BLaER1 treated with 17β-estradiol and CSF1 and Interleukin-3, amounts not matched to agents 10 nM and 100 nM (cell line): ENCODE measurements at regions not wholly inside any gene's neighbourhood (a gene's known extent, or its start where the extent isn't known, plus 50 kb on each side); places are given as distances from the start of the nearest gene placed in this dataset.

Source experiments
- H3K27ac ChIP-seq, 11 experiments: shearing (Covaris generic); formaldehyde crosslinking; 2 replicates each; pipeline ENCODE4 v1.8.1; 2022
- H3K27me3 ChIP-seq, 11 experiments: shearing (Covaris generic); formaldehyde crosslinking; 2 replicates each; pipeline ENCODE4 v1.8.1; 2022
- H3K36me3 ChIP-seq, 11 experiments: shearing (Covaris generic); formaldehyde crosslinking; 2 replicates each; pipeline ENCODE4 v1.8.1; 2022
- H3K4me1 ChIP-seq, 10 experiments: shearing (Covaris generic); formaldehyde crosslinking; 2 replicates each; pipeline ENCODE4 v1.8.1; 2022
- H3K4me2 ChIP-seq, 11 experiments: shearing (Covaris generic); formaldehyde crosslinking; 2 replicates each; pipeline ENCODE4 v1.8.1; 2022
- H3K4me3 ChIP-seq, 10 experiments: shearing (Covaris generic); formaldehyde crosslinking; 2 replicates each; pipeline ENCODE4 v1.8.1; 2022
- H3K9ac ChIP-seq, 11 experiments: shearing (Covaris generic); formaldehyde crosslinking; 2 replicates each; pipeline ENCODE4 v1.8.1; 2022
- H3K9me3 ChIP-seq, 11 experiments: shearing (Covaris generic); formaldehyde crosslinking; replicated peaks in 1 of 11; 2 replicates each; pipeline ENCODE4 v1.8.1; 2022
- H4K20me1 ChIP-seq, 11 experiments: shearing (Covaris generic); formaldehyde crosslinking; 2 replicates each; pipeline ENCODE4 v1.8.1; 2022
- Cebpa-rat ChIP-seq, 11 experiments: shearing (Covaris generic); IDR thresholded peaks; 2 replicates each; pipeline ENCODE4 v1.8.1; 2022

GRCh38 chr16:64013856-64014255, 1108.0 kb downstream of the CDH11 start:
- H3K9me3 ChIP-seq, result no peaks in the 10 kb centered on the region
- H3K4me2 ChIP-seq, result peak overlapping the region; percentile 8 to 54 (median 34); a peak in 14 of 22 replicates
- no peaks in the 10 kb centered on the region for H3K27me3 ChIP-seq
- H3K4me1 ChIP-seq, result peaks cover 0 to 9% (median 8%) of the 10 kb centered on the region in 10 experiments; a peak in 14 of 20 replicates
- H3K36me3 ChIP-seq, result no peaks in the 10 kb centered on the region
- 0 out of 22 replicates have a peak overlapping the region, but pooled peaks of 1 of the 11 experiments have one; percentile 7 for H3K27ac ChIP-seq
- H3K9ac ChIP-seq, result no peak overlapping the region
- H3K4me3 ChIP-seq, result no peak overlapping the region
- no peaks in the 10 kb centered on the region for H4K20me1 ChIP-seq
- TF ChIP-seq Cebpa-rat (IDR thresholded peaks at IDR 0.05), result no peak

GRCh38 chr16:64012166-64012565, 1109.7 kb downstream of the CDH11 start:
- Histone ChIP-seq H3K27me3 (no peaks in the 10 kb centered on the region), H3K4me3 (no peak overlapping the region), H3K27ac (no peak overlapping the region), H3K9me3 (no peaks in the 10 kb centered on the region), H3K36me3 (no peaks in the 10 kb centered on the region), H3K4me1 (peaks cover 0 to 9% (median 8%) of the 10 kb centered on the region in 10 experiments; a peak in 14 of 20 replicates), H4K20me1 (no peaks in the 10 kb centered on the region), H3K4me2 (no peak overlapping the region), H3K9ac (no peak overlapping the region)
- no peak for TF ChIP-seq Cebpa-rat (IDR thresholded peaks at IDR 0.05)

GRCh38 chr16:64011650-64012049, 1110.2 kb downstream of the CDH11 start:
- peaks cover 0 to 9% (median 8%) of the 10 kb centered on the region in 10 experiments; a peak in 14 of 20 replicates for H3K4me1 ChIP-seq

GRCh38 chr16:64008131-64008530, 1113.7 kb downstream of the CDH11 start:
- no peak overlapping the region for H3K4me2 ChIP-seq
- H3K9ac ChIP-seq, result no peak overlapping the region
- TF ChIP-seq Cebpa-rat (IDR thresholded peaks at IDR 0.05), result no peak
- H3K4me3 ChIP-seq, result no peak overlapping the region
- no peak overlapping the region for H3K27ac ChIP-seq
- no peaks in the 10 kb centered on the region for H3K36me3 ChIP-seq
- no peaks in the 10 kb centered on the region for H3K9me3 ChIP-seq
- no peaks in the 10 kb centered on the region for H4K20me1 ChIP-seq
- no peaks in the 10 kb centered on the region for H3K4me1 ChIP-seq
- H3K27me3 ChIP-seq, result no peaks in the 10 kb centered on the region

More at GRCh38 chr16:64011650-64012049, 1110.2 kb downstream of the CDH11 start:
- Histone ChIP-seq H3K9ac (no peak overlapping the region), H3K4me2 (no peak overlapping the region), H3K9me3 (no peaks in the 10 kb centered on the region), H3K4me3 (no peak overlapping the region), H3K27me3 (no peaks in the 10 kb centered on the region), H3K36me3 (no peaks in the 10 kb centered on the region), H4K20me1 (no peaks in the 10 kb centered on the region), H3K27ac (no peak overlapping the region)
- TF ChIP-seq Cebpa-rat (IDR thresholded peaks at IDR 0.05), result no peak

- Histone ChIP-seq H4K20me1 (no peaks in the 10 kb centered on the region), H3K4me2 (no peak overlapping the region), H3K27me3 (no peaks in the 10 kb centered on the region), H3K36me3 (no peaks in the 10 kb centered on the region), H3K9ac (no peak overlapping the region), H3K4me3 (no peak overlapping the region), H3K9me3 (no peaks in the 10 kb centered on the region), H3K4me1 (no peaks in the 10 kb centered on the region), H3K27ac (no peak overlapping the region)
- TF ChIP-seq Cebpa-rat (IDR thresholded peaks at IDR 0.05), result no peak
Observed at GRCh38 chr16:64004116-64004515, 1117.7 kb downstream of the CDH11 start.

- Histone ChIP-seq H3K4me3 (no peak overlapping the region), H3K9ac (no peak overlapping the region), H3K27me3 (no peaks in the 10 kb centered on the region), H3K9me3 (no peaks in the 10 kb centered on the region), H4K20me1 (no peaks in the 10 kb centered on the region), H3K4me1 (no peaks in the 10 kb centered on the region), H3K36me3 (no peaks in the 10 kb centered on the region), H3K27ac (no peak overlapping the region), H3K4me2 (no peak overlapping the region)
- TF ChIP-seq Cebpa-rat (IDR thresholded peaks at IDR 0.05), result no peak
Observed at GRCh38 chr16:63995025-63995424, 1126.8 kb downstream of the CDH11 start.

- TF ChIP-seq Cebpa-rat (IDR thresholded peaks at IDR 0.05), result no peak
Observed at GRCh38 chr16:63983401-63983800, 1138.5 kb downstream of the CDH11 start.

GRCh38 chr16:63982741-63983140, 1139.1 kb downstream of the CDH11 start:
- no peak overlapping the region for H3K27ac ChIP-seq
- no peak overlapping the region for H3K9ac ChIP-seq
- H3K4me3 ChIP-seq, result no peak overlapping the region
- H3K9me3 ChIP-seq, result no peaks in the 10 kb centered on the region; a peak in 2 of 22 replicates
- no peaks in the 10 kb centered on the region for H3K27me3 ChIP-seq
- H3K36me3 ChIP-seq, result no peaks in the 10 kb centered on the region
- H3K4me2 ChIP-seq, result no peak overlapping the region
- no peaks in the 10 kb centered on the region for H4K20me1 ChIP-seq
- no peak for TF ChIP-seq Cebpa-rat (IDR thresholded peaks at IDR 0.05)
- H3K4me1 ChIP-seq, result no peaks in the 10 kb centered on the region

More at GRCh38 chr16:63983401-63983800, 1138.5 kb downstream of the CDH11 start:
- Histone ChIP-seq H3K4me2 (no peak overlapping the region), H3K27me3 (no peaks in the 10 kb centered on the region), H3K4me3 (no peak overlapping the region), H3K9ac (no peak overlapping the region), H3K27ac (no peak overlapping the region), H3K36me3 (no peaks in the 10 kb centered on the region), H3K9me3 (no peaks in the 10 kb centered on the region; a peak in 2 of 22 replicates), H4K20me1 (no peaks in the 10 kb centered on the region), H3K4me1 (no peaks in the 10 kb centered on the region)

- no peak overlapping the region for H3K27ac ChIP-seq
- no peak for TF ChIP-seq Cebpa-rat (IDR thresholded peaks at IDR 0.05)
- no peak overlapping the region for H3K9ac ChIP-seq
- no peaks in the 10 kb centered on the region for H4K20me1 ChIP-seq
- H3K4me2 ChIP-seq, result no peak overlapping the region
- H3K4me1 ChIP-seq, result no peaks in the 10 kb centered on the region
- H3K9me3 ChIP-seq, result no peaks in the 10 kb centered on the region; a peak in 2 of 22 replicates
- H3K36me3 ChIP-seq, result no peaks in the 10 kb centered on the region
- H3K4me3 ChIP-seq, result no peak overlapping the region
- H3K27me3 ChIP-seq, result no peaks in the 10 kb centered on the region
Observed at GRCh38 chr16:63982110-63982509, 1139.8 kb downstream of the CDH11 start.

GRCh38 chr16:63981639-63982038, 1140.2 kb downstream of the CDH11 start:
- no peaks in the 10 kb centered on the region for H3K27me3 ChIP-seq
- TF ChIP-seq Cebpa-rat (IDR thresholded peaks at IDR 0.05), result no peak
- no peak overlapping the region for H3K4me3 ChIP-seq
- no peaks in the 10 kb centered on the region for H3K36me3 ChIP-seq
- H3K4me1 ChIP-seq, result no peaks in the 10 kb centered on the region
- no peaks in the 10 kb centered on the region for H4K20me1 ChIP-seq
- no peak overlapping the region for H3K27ac ChIP-seq
- no peak overlapping the region for H3K4me2 ChIP-seq
- no peak overlapping the region for H3K9ac ChIP-seq
- H3K9me3 ChIP-seq, result no peaks in the 10 kb centered on the region; a peak in 2 of 22 replicates
